ENCODE measurements at regions not wholly inside any gene's neighbourhood (a gene's known extent, or its start where the extent isn't known, plus 50 kb on each side); places are given as distances from the start of the nearest gene placed in this dataset.

- intact Hi-C loops (cut with DNase I) = no loop called here
- TF ChIP-seq CTCF (IDR thresholded peaks at IDR 0.05) = no peak
- DNase-seq (no peak), ATAC-seq (no peak)
- H3K4me1 ChIP-seq = no peaks in the 10 kb centered on the region
- no peak overlapping the region for H3K4me3 ChIP-seq
- no peaks in the 10 kb centered on the region for H3K9me3 ChIP-seq
- H3K27ac ChIP-seq = no peak overlapping the region
- H3K36me3 ChIP-seq (ENCODE audit: insufficient read depth in 1 of 2, low read depth in 1 of 2) = no peaks in the 10 kb centered on the region
- H3K27me3 ChIP-seq (ENCODE audit: insufficient read depth in 3 of 3, low read length in 2 of 3) = peaks cover 0 to 3% (median 0%) of the 10 kb centered on the region in 3 donors
- 90 to 98% (median 91%) methylated on average over 1 of the region's 1 CpG for WGBS, 3 donors
Measured at GRCh38 chr2:138871312-138871711, 91.1 kb upstream of the NXPH2 start.

- H3K4me3 ChIP-seq = no peak overlapping the region
- no peaks in the 10 kb centered on the region for H3K4me1 ChIP-seq
- H3K27ac ChIP-seq = no peak overlapping the region
- H3K27me3 ChIP-seq (ENCODE audit: insufficient read depth in 3 of 3, low read length in 2 of 3) = peaks cover 0 to 3% (median 0%) of the 10 kb centered on the region in 3 donors
- no peak for TF ChIP-seq CTCF (IDR thresholded peaks at IDR 0.05)
- no peaks in the 10 kb centered on the region for H3K36me3 ChIP-seq (ENCODE audit: insufficient read depth in 1 of 2, low read depth in 1 of 2)
- DNase-seq (no peak), ATAC-seq (no peak)
- whole genome bisulfite sequencing, 3 donors = 71 to 77% (median 73%) methylated on average over 1 of the region's 1 CpG
- intact Hi-C loops (cut with DNase I) = no loop called here
- H3K9me3 ChIP-seq = no peaks in the 10 kb centered on the region
Measured at GRCh38 chr2:138867341-138867740, 87.2 kb upstream of the NXPH2 start.

GRCh38 chr2:138866797-138867196, 86.6 kb upstream of the NXPH2 start:
- Histone ChIP-seq H3K4me1 (no peaks in the 10 kb centered on the region), H3K27me3 (ENCODE audit: insufficient read depth in 3 of 3, low read length in 2 of 3) (peaks cover 0 to 3% (median 0%) of the 10 kb centered on the region in 3 donors), H3K4me3 (no peak overlapping the region), H3K9me3 (no peaks in the 10 kb centered on the region), H3K27ac (no peak overlapping the region), H3K36me3 (ENCODE audit: insufficient read depth in 1 of 2, low read depth in 1 of 2) (no peaks in the 10 kb centered on the region)
- TF ChIP-seq CTCF (IDR thresholded peaks at IDR 0.05) = no peak
- ATAC-seq (no peak), DNase-seq (no peak)
- intact Hi-C loops (cut with DNase I) = no loop called here

GRCh38 chr2:138853761-138854160, 73.6 kb upstream of the NXPH2 start:
- H3K36me3 ChIP-seq (ENCODE audit: insufficient read depth in 1 of 2, low read depth in 1 of 2) = no peaks in the 10 kb centered on the region
- WGBS, 3 donors = 33 to 36% (median 35%) methylated on average over 3 of the region's 3 CpGs
- ATAC-seq = no peak
- no peaks in the 10 kb centered on the region for H3K27me3 ChIP-seq (ENCODE audit: insufficient read depth in 3 of 3, low read length in 2 of 3)
- no peak overlapping the region for H3K4me3 ChIP-seq
- no peak for TF ChIP-seq CTCF (IDR thresholded peaks at IDR 0.05)
- no peaks in the 10 kb centered on the region for H3K4me1 ChIP-seq
- intact Hi-C loops (cut with DNase I) = no loop called here
- no peak for DNase-seq
- no peak overlapping the region for H3K27ac ChIP-seq
- no peaks in the 10 kb centered on the region for H3K9me3 ChIP-seq

- Histone ChIP-seq H3K4me1 (no peaks in the 10 kb centered on the region), H3K36me3 (ENCODE audit: insufficient read depth in 1 of 2, low read depth in 1 of 2) (no peaks in the 10 kb centered on the region), H3K4me3 (no peak overlapping the region), H3K9me3 (no peaks in the 10 kb centered on the region), H3K27ac (no peak overlapping the region), H3K27me3 (ENCODE audit: insufficient read depth in 3 of 3, low read length in 2 of 3) (no peaks in the 10 kb centered on the region)
- intact Hi-C loops (cut with DNase I) = no loop called here
- 63 to 84% (median 74%) methylated on average over 1 of the region's 1 CpG for WGBS, 3 donors
- DNase-seq = no peak
- TF ChIP-seq CTCF (IDR thresholded peaks at IDR 0.05) = no peak
- no peak for ATAC-seq
Measured at GRCh38 chr2:138853296-138853695, 73.1 kb upstream of the NXPH2 start.

Data from psoas muscle (tissue), 7 donors.